ENCODE measurements at regions not wholly inside any gene's neighbourhood (a gene's known extent, or its start where the extent isn't known, plus 50 kb on each side); places are given as distances from the start of the nearest gene placed in this dataset.
"Not testable (repeated sequence)": the region's sequence is repeated elsewhere in the genome, so short reads cannot be mapped to it uniquely, and the experiment has no call there.

- Mint-ChIP-seq H3K27me3 (no peaks in the 10 kb centered on the region), H3K36me3 (ENCODE audit: low read depth) (no peaks in the 10 kb centered on the region), H3K27ac (no peak overlapping the region), H3K4me3 (no peak overlapping the region), H3K4me1 (no peaks in the 10 kb centered on the region)
- DNase-seq (no peak), ATAC-seq (no peak)
- H3K9me3 ChIP-seq (ENCODE audit: control insufficient read depth, low read length, poor library complexity, severe bottlenecking), result no peaks in the 10 kb centered on the region
Measured at GRCh38 chr14:89743828-89744227, 210.7 kb downstream of the EFCAB11 start.

GRCh38 chr14:89740241-89740640 lies 214.3 kb downstream of the EFCAB11 start:
- Mint-ChIP-seq H3K36me3 (ENCODE audit: low read depth) (no peaks in the 10 kb centered on the region), H3K27ac (no peak overlapping the region), H3K27me3 (no peaks in the 10 kb centered on the region), H3K4me3 (no peak overlapping the region), H3K4me1 (no peaks in the 10 kb centered on the region)
- no peaks in the 10 kb centered on the region for H3K9me3 ChIP-seq (ENCODE audit: control insufficient read depth, low read length, poor library complexity, severe bottlenecking)
- DNase-seq (no peak), ATAC-seq (no peak)

GRCh38 chr14:89736881-89737280 lies 217.6 kb downstream of the EFCAB11 start:
- Mint-ChIP-seq H3K36me3 (ENCODE audit: low read depth) (no peaks in the 10 kb centered on the region), H3K27me3 (no peaks in the 10 kb centered on the region), H3K27ac (no peak overlapping the region), H3K4me1 (no peaks in the 10 kb centered on the region), H3K4me3 (no peak overlapping the region)
- DNase-seq (no peak), ATAC-seq (no peak)
- H3K9me3 ChIP-seq (ENCODE audit: control insufficient read depth, low read length, poor library complexity, severe bottlenecking), result peaks cover 7% of the 10 kb centered on the region

GRCh38 chr14:89731396-89731933 lies 223.1 kb downstream of the EFCAB11 start:
- Mint-ChIP-seq H3K27ac (peak overlapping the region; percentile 19), H3K27me3 (no peaks in the 10 kb centered on the region), H3K4me1 (peaks cover 6% of the 10 kb centered on the region), H3K4me3 (no peak overlapping the region), H3K36me3 (ENCODE audit: low read depth) (no peaks in the 10 kb centered on the region)
- DNase-seq, result no peak
- no peak for ATAC-seq
- H3K9me3 ChIP-seq (ENCODE audit: control insufficient read depth, low read length, poor library complexity, severe bottlenecking), result peaks cover 7% of the 10 kb centered on the region

- no peak for DNase-seq
- H3K9me3 ChIP-seq (ENCODE audit: control insufficient read depth, low read length, poor library complexity, severe bottlenecking), result peaks cover 7% of the 10 kb centered on the region
- Mint-ChIP-seq H3K36me3 (ENCODE audit: low read depth) (no peaks in the 10 kb centered on the region), H3K4me1 (peaks cover 6% of the 10 kb centered on the region), H3K4me3 (peak overlapping the region; percentile 47), H3K27me3 (no peaks in the 10 kb centered on the region), H3K27ac (peak overlapping the region; percentile 19)
- ATAC-seq, result no peak
Measured at GRCh38 chr14:89730687-89731086, 223.8 kb downstream of the EFCAB11 start.

- ATAC-seq (no peak), DNase-seq (no peak)
- Mint-ChIP-seq H3K4me1 (peaks cover 15% of the 10 kb centered on the region), H3K4me3 (no peak overlapping the region), H3K36me3 (ENCODE audit: low read depth) (no peaks in the 10 kb centered on the region), H3K27ac (no peak overlapping the region), H3K27me3 (no peaks in the 10 kb centered on the region)
- H3K9me3 ChIP-seq (ENCODE audit: control insufficient read depth, low read length, poor library complexity, severe bottlenecking), result peaks cover 6% of the 10 kb centered on the region
Measured at GRCh38 chr14:89728964-89729363, 225.6 kb downstream of the EFCAB11 start.

- Mint-ChIP-seq H3K4me1 (peaks cover 34% of the 10 kb centered on the region), H3K27ac (peak overlapping the region; percentile 96), H3K4me3 (peak overlapping the region; percentile 45)
- not testable (repeated sequence) for DNase-seq; ATAC-seq; H3K9me3 ChIP-seq (ENCODE audit: control insufficient read depth, low read length, poor library complexity, severe bottlenecking); H3K36me3 Mint-ChIP-seq (ENCODE audit: low read depth); H3K27me3 Mint-ChIP-seq
Measured at GRCh38 chr14:89726226-89726625, 228.3 kb downstream of the EFCAB11 start.

- peaks cover 49% of the 10 kb centered on the region for H3K4me1 Mint-ChIP-seq
- no peaks in the 10 kb centered on the region for H3K27me3 Mint-ChIP-seq
- H3K4me3 Mint-ChIP-seq, result peak overlapping the region; percentile 90
- H3K36me3 Mint-ChIP-seq (ENCODE audit: low read depth), result no peaks in the 10 kb centered on the region
- ATAC-seq (no peak), DNase-seq (no peak)
- H3K9me3 ChIP-seq (ENCODE audit: control insufficient read depth, low read length, poor library complexity, severe bottlenecking), result no peaks in the 10 kb centered on the region
- H3K27ac Mint-ChIP-seq, result peak overlapping the region; percentile 96
Measured at GRCh38 chr14:89724628-89724960, 229.9 kb downstream of the EFCAB11 start.

GRCh38 chr14:89723930-89724627 lies 230.5 kb downstream of the EFCAB11 start:
- Mint-ChIP-seq H3K27me3 (no peaks in the 10 kb centered on the region), H3K4me3 (peak overlapping the region; percentile 90), H3K27ac (peak overlapping the region; percentile 96), H3K36me3 (ENCODE audit: low read depth) (no peaks in the 10 kb centered on the region), H3K4me1 (peaks cover 53% of the 10 kb centered on the region)
- ATAC-seq, result no peak
- no peaks in the 10 kb centered on the region for H3K9me3 ChIP-seq (ENCODE audit: control insufficient read depth, low read length, poor library complexity, severe bottlenecking)
- no peak for DNase-seq

- Mint-ChIP-seq H3K27ac (peak overlapping the region; percentile 96), H3K27me3 (no peaks in the 10 kb centered on the region), H3K4me3 (peak overlapping the region; percentile 82), H3K4me1 (peaks cover 52% of the 10 kb centered on the region), H3K36me3 (ENCODE audit: low read depth) (no peaks in the 10 kb centered on the region)
- DNase-seq (no peak), ATAC-seq (no peak)
- H3K9me3 ChIP-seq (ENCODE audit: control insufficient read depth, low read length, poor library complexity, severe bottlenecking), result no peaks in the 10 kb centered on the region
Measured at GRCh38 chr14:89721956-89722355, 232.6 kb downstream of the EFCAB11 start.

- no peaks in the 10 kb centered on the region for H3K9me3 ChIP-seq (ENCODE audit: control insufficient read depth, low read length, poor library complexity, severe bottlenecking)
- DNase-seq, result peak; percentile 21 to 62 (median 58)
- Mint-ChIP-seq H3K27me3 (no peaks in the 10 kb centered on the region), H3K4me3 (peak overlapping the region; percentile 82), H3K36me3 (ENCODE audit: low read depth) (no peaks in the 10 kb centered on the region), H3K27ac (peak overlapping the region; percentile 96), H3K4me1 (peaks cover 52% of the 10 kb centered on the region)
- ATAC-seq, result peak; percentile 94
Measured at GRCh38 chr14:89720741-89721729, 233.5 kb downstream of the EFCAB11 start.

- Mint-ChIP-seq H3K36me3 (ENCODE audit: low read depth) (no peaks in the 10 kb centered on the region), H3K4me3 (peak overlapping the region; percentile 82), H3K27ac (peak overlapping the region; percentile 96), H3K4me1 (peaks cover 51% of the 10 kb centered on the region), H3K27me3 (no peaks in the 10 kb centered on the region)
- peak; percentile 14 for ATAC-seq
- no peaks in the 10 kb centered on the region for H3K9me3 ChIP-seq (ENCODE audit: control insufficient read depth, low read length, poor library complexity, severe bottlenecking)
- no peak for DNase-seq
Measured at GRCh38 chr14:89720076-89720687, 234.3 kb downstream of the EFCAB11 start.
